ENCODE measurements at regions not wholly inside any gene's neighbourhood (a gene's known extent, or its start where the extent isn't known, plus 50 kb on each side); places are given as distances from the start of the nearest gene placed in this dataset.

GRCh38 chr19:29324291-29324680, 111.3 kb upstream of the UQCRFS1 start:
- no peak for DNase-seq

GRCh38 chr19:29324717-29325116, 111.8 kb upstream of the UQCRFS1 start:
- DNase-seq = no peak

DNA sequence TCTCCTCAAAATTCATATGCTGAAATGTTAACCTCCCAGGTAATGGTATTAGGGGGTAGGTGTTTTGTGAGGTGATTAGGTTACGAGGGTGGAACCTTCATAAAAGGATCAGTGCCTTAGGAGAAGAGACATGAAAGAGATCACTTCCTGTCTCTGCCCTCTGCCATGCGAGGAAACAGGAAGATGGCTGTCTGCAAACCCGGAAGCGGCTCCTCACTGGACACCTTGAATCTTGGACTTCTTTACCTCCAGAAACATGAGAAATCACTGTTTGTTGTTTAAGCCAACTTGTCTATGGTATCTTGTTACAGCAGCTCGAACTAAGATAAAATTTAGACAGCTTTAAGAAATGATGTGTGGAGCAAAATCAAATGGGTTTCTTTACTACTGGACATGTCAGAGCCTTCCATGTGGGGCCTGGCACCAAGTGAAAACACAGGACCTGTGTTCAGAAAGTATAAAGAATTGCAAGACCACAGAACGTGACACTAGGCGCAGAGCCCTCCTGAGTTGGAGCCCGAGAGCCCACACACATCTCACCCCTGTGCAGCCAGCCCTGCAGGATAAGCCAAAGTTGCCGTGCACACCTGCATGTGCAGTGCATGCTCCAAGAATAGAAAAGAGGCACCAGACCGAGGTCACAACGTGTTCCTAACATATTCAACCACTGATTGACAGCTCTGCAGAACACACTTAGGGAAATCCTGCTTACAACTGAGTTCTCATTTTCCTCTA, 112.5 kb upstream of the UQCRFS1 start:
- no peak for DNase-seq

DNA sequence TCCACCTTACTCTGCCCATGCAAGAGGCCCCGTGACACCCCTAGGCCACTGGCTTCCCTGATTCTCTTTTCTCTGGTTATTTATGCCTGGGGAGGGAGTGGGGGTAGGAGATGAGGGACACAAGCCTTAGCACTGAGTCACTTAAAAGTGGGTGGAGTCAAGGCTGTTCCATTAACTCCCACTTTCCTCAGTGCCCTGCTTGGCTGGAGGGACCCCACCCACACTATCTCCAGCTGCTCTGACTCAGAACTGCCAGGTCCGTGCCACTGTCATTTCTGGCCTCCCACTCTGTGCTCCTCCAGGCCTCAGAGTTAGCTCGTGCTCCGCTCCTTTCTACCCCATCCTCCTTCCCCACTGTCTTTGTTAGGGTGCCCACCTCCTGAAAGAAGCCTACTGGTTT, 113.4 kb upstream of the UQCRFS1 start:
- DNase-seq = no peak

DNA sequence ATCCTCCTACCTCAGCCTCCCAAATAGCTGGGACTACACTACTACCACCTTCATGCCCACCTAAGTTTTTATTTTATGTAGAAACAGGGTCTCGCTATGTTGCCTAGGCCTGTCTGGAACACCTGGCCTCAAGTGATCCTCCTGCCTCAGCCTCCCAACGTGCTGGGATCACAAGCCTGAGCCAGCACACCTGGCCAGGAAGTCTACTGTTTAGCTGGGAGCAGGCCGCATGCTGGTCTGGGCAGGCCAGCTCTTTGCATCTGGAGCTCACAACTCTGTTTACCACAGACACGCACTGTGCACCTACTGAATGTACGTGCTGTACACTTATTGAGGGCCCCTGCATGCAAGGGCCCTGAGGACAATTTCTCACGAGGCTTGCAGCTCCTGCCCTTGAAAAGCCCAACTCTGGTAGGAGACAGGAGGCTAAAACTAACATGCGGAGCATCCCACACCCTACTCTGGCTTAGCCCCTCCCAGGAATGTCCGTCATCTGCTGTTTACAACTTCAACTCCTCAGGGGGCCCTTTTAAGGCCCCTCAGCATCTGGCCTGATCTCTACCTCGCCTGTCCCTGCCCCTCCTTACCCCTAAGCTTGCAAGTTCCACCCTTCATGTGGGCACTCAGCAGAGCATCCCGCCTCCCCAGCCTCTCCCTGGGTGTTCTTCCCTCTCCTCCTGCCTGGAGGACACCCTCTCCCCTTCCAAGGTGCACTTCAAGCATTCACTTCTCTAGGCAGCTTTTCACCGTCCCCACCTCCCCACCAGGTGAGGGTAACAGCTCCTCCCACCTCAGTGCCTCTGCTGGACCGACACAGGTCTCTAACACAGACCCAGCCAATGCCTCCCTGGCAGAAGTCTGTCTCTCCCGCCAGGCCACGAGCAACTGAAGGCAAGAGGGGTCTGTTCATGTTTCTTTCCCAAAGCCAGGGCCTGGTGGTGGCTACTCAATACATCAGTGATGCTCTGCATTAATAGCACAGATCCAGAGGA, 114.2 kb upstream of the UQCRFS1 start:
- no peak for DNase-seq

DNA sequence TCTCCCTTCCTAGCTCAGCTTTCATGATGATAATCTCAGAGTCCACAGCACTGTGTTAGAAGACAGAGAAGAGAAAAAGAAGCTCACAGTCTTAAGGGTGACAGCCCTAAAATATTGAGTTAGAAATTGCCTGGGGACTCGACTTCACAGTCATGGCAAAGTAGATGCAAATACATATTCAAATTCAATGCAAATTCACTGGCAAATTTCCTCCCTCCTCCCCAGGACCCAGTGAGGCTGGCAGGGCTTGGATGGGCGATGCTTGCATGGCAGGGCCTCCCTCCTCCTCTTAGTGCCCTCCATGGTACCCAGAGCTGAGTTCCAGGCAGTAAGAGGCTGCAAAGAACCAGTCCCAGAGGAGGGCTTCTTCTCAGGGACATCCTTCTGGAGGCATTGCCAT, 115.6 kb upstream of the UQCRFS1 start:
- no peak for DNase-seq

DNA sequence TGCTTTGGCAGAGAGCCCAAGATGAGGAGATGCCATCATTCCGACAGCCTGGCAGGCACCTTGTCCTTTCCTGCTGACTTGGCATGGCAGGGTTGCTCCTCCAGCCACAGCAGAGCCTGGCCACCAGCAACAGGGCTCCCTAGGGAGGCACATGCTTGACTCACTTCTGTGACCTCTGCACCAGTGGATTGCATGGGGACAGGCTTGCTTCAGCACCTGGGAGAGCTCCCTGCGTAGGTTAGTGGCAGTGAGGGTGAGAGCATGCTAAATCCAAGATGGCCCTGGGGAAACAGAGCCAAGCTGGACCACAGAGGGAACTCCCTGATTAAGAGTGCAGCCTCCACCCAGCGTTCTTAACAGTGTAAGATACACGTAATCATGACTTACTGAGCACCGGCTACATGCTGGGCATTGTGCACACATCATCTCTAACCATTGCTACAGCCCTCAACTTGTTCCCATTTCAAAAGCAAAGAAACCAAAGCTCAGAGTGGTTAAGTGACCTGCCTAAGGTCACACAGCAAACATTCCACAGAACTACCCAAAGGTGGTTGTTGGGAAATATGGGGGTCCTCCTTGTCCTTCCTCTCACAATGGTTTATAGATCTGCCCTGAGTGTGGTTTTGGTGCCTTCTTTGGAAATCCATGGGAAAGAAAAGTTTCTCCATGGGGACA, 116.6 kb upstream of the UQCRFS1 start:
- no peak for DNase-seq

DNA sequence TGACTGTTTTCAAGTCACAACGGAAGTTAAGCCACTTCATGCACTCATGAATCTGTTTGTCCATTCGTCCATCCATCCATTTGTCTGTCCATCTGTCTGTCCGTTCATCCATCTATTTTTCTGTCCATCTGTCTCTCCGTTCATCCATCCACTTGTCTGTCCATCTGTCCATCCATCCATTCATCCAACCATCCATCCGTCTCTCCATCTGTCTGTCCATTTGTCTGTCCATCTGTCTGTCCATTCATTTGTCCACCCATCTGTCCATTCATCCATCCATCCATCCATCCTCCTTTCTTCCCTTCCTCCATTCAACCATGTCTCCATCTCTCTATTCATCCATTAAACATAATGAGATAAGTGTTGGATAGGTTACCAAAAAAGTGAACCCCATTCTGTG, 123.5 kb upstream of the UQCRFS1 start:
- DNase-seq = no peak

GRCh38 chr19:29337029-29337428, 124.1 kb upstream of the UQCRFS1 start:
- no peak for DNase-seq

- no peak for DNase-seq
Observed at GRCh38 chr19:29338480-29338879, 125.5 kb upstream of the UQCRFS1 start.

GRCh38 chr19:29342721-29343120, 129.8 kb upstream of the UQCRFS1 start:
- no peak for DNase-seq

GRCh38 chr19:29364224-29364726, 151.3 kb upstream of the UQCRFS1 start:
- DNase-seq = no peak

- DNase-seq = no peak
Observed at GRCh38 chr19:29364999-29365398, 152.0 kb upstream of the UQCRFS1 start.

DNA sequence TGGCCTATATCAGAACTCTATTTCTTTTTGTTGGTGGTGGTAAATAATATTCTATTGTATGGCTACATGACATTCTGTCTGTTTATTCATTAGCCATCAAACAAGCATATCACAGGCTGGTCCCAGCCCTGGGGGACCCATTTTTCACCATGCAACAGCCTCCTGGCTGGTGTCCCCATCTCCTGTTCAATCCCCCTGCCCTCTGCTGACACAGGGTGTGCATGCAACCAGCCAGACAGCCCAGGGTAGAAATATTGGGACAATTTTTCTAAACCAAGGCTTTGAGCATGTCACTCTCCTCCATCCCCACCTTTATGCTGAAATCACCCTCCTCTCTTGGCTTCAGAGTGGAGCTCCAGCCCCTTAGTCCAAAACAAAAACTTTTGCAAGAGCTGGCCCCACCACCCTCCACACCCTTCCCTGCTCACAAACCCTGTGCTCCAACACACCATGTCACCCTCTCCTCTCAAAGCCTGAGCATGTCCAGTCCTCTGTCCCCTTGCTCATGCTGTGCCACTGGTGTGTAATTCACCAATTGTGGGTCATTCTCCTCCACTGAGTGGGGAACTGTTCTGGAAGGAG, 153.0 kb upstream of the UQCRFS1 start:
- DNase-seq = no peak

DNA sequence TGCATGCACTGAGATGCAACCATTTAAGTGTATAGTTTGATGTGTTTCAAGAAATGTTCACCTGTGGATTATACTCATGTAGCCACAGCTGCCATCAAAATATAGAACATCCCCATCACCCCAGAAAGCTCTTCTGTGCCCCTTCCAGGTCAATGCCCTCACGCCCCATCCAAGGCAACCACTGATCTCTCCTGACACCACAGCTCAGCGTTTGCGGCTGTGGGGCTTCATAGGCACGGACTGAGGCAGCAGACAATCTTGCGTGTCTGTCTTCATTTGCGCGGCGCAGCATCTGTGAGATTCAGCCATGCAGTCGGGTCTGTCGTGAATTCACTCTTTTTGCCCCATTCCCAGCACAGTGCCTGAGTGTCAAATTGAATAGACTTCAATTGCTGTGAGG, 153.8 kb upstream of the UQCRFS1 start:
- no peak for DNase-seq

- no peak for DNase-seq
Observed at GRCh38 chr19:29367791-29368222, 154.9 kb upstream of the UQCRFS1 start.

- no peak for DNase-seq
Observed at GRCh38 chr19:29370276-29370675, 155.5 kb upstream of the VSTM2B start.

GRCh38 chr19:29371251-29372090, 154.3 kb upstream of the VSTM2B start:
- DNase-seq = no peak

- DNase-seq = no peak
Observed at GRCh38 chr19:29372091-29372415, 153.7 kb upstream of the VSTM2B start.

GRCh38 chr19:29372461-29372860, 153.3 kb upstream of the VSTM2B start:
- no peak for DNase-seq

DNA sequence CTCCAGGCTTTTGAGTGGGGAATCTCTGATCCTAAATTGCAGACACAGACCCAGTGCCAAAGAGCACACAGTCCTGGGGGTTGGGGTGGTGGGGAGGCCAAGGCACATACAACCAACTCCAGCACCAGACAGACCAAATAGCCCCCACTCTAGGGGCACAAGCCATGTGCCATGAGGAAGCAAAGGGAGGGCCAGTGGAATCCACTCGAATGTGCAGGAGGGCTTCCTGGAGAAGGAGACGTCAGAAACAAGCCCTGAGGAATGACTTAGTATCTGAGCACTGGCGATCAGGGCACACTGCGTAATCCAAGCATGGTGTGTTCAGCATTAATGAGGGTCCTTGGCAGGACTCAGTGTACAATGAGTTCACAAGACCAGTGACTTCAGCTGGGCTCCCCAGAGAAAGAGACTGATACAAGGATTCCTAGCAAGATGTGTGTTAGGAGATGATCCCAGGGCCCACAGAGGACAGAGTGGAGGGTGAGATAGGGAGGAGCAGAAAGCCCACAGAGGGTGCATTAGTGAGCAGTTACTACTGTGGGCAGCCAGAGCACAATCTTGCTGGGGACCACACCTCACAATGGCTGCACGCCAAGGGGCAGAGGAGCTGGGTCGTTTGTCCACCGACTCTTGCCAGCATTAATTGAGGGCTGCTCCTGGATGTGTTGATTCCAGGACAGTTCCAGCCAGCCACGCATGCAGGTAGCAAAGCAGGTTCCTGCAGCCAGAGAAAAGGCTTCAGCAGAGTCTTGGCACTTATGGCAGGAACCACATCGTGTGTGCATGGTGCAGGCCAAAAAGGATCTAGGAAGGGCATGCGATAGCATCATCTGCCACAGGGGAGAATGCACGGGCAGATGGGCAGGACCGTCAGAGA, 152.6 kb upstream of the VSTM2B start:
- no peak for DNase-seq
